ENCODE measurements at regions not wholly inside any gene's neighbourhood (a gene's known extent, or its start where the extent isn't known, plus 50 kb on each side); places are given as distances from the start of the nearest gene placed in this dataset.

GRCh38 chr18:8893221-8893620 is 187.9 kb downstream of the MTCL1 start:
- in situ Hi-C loops (cut with HindIII; ENCODE audit: extremely low pct_ligation_motif_present, low pct_unique_long_range_greater_than_20kb) = no loop called here
- H3K27me3 ChIP-seq (ENCODE audit: control insufficient read depth in 1 of 2, insufficient read depth in 2 of 2, low read length in 2 of 2) = no peaks in the 10 kb centered on the region
- no peak overlapping the region for H3K4me2 ChIP-seq (ENCODE audit: low read depth, low read length)
- no peaks in the 10 kb centered on the region for H4K20me1 ChIP-seq (ENCODE audit: insufficient read depth, low read length)
- CTCF ChIA-PET (ENCODE audit: low intra/inter-chr PET ratio, low total read pairs) = no interaction called here
- no peak overlapping the region for H3K9ac ChIP-seq (ENCODE audit: insufficient read depth, low read depth, low read length)
- no TSS peak for BruUV-seq (replicated peaks)
- DNase-seq (ENCODE audit: low spot score) = no peak
- H3K9me3 ChIP-seq (ENCODE audit: low read length) = no peaks in the 10 kb centered on the region
- 60% methylated on average over 2 of the region's 2 CpGs for WGBS (ENCODE audit: low lambda C conversion rate)
- POLR2A ChIA-PET = no interaction called here
- ATAC-seq = no peak
- no peak overlapping the region for H2AFZ ChIP-seq (ENCODE audit: low read length)
- intact Hi-C loops (cut with micrococcal nuclease; ENCODE audit: unreplicated experiment) = loop anchor here (10.0 kb wide), 1 partner anchor 1112 kb away; no protein-coding TSS in a partner anchor
- no peak for FAIRE-seq
- no peak overlapping the region for H3K27ac ChIP-seq (ENCODE audit: extremely low read length, insufficient read depth, low read length)
- H3K4me3 ChIP-seq (replicated peaks in 1 of 3; ENCODE audit: insufficient read depth in 1 of 3, low read depth in 2 of 3, low read length in 3 of 3) = no peak overlapping the region
- TF ChIP-seq NFE2L2 (IDR thresholded peaks at IDR 0.05; ENCODE audit: low read length) = no peak
- no peak for TF ChIP-seq SRSF4 (IDR thresholded peaks at IDR 0.05; ENCODE audit: low read depth, low read length, poor library complexity, severe bottlenecking)
- H3K4me1 ChIP-seq (ENCODE audit: insufficient read depth, low read length) = peaks cover 10% of the 10 kb centered on the region
- H3K36me3 ChIP-seq (replicated peaks in 1 of 2; ENCODE audit: control insufficient read depth in 1 of 2, insufficient read depth in 2 of 2, low read length in 2 of 2) = no peaks in the 10 kb centered on the region
- no peaks in the 10 kb centered on the region for H3K79me2 ChIP-seq (ENCODE audit: insufficient read depth, low read length)

- intact Hi-C loops (cut with micrococcal nuclease; ENCODE audit: unreplicated experiment) (loop anchor here (10.0 kb wide), 1 partner anchor 1111 kb away; no protein-coding TSS in a partner anchor), in situ Hi-C loops (cut with HindIII; ENCODE audit: extremely low pct_ligation_motif_present, low pct_unique_long_range_greater_than_20kb) (no loop called here)
- no peak for ATAC-seq
- Histone ChIP-seq H4K20me1 (ENCODE audit: insufficient read depth, low read length) (no peaks in the 10 kb centered on the region), H3K27ac (ENCODE audit: extremely low read length, insufficient read depth, low read length) (no peak overlapping the region), H3K4me2 (ENCODE audit: low read depth, low read length) (no peak overlapping the region), H3K9ac (ENCODE audit: insufficient read depth, low read depth, low read length) (no peak overlapping the region), H3K4me1 (ENCODE audit: insufficient read depth, low read length) (peaks cover 10% of the 10 kb centered on the region), H2AFZ (ENCODE audit: low read length) (no peak overlapping the region), H3K79me2 (ENCODE audit: insufficient read depth, low read length) (no peaks in the 10 kb centered on the region), H3K9me3 (ENCODE audit: low read length) (no peaks in the 10 kb centered on the region), H3K27me3 (ENCODE audit: control insufficient read depth in 1 of 2, insufficient read depth in 2 of 2, low read length in 2 of 2) (no peaks in the 10 kb centered on the region), H3K4me3 (replicated peaks in 1 of 3; ENCODE audit: insufficient read depth in 1 of 3, low read depth in 2 of 3, low read length in 3 of 3) (no peak overlapping the region), H3K36me3 (replicated peaks in 1 of 2; ENCODE audit: control insufficient read depth in 1 of 2, insufficient read depth in 2 of 2, low read length in 2 of 2) (no peaks in the 10 kb centered on the region)
- DNase-seq (ENCODE audit: low spot score) = no peak
- BruUV-seq (replicated peaks) = no TSS peak
- CTCF ChIA-PET (ENCODE audit: low intra/inter-chr PET ratio, low total read pairs) = no interaction called here
- POLR2A ChIA-PET = no interaction called here
- FAIRE-seq = no peak
- WGBS (ENCODE audit: low lambda C conversion rate) = 18% methylated on average over 2 of the region's 2 CpGs
- no peak for TF ChIP-seq ARID5B (CRISPR knock-in tag; IDR thresholded peaks at IDR 0.05)
- TF ChIP-seq HOMEZ (CRISPR knock-in tag; IDR thresholded peaks at IDR 0.05; ENCODE audit: low read depth) = no peak
- TF ChIP-seq ZNF510 (CRISPR knock-in tag; IDR thresholded peaks at IDR 0.05; ENCODE audit: low read depth) = no peak
- TF ChIP-seq SP140L (CRISPR knock-in tag; IDR thresholded peaks at IDR 0.05; ENCODE audit: borderline replicate concordance) = no peak
- no peak for TF ChIP-seq ZNF839 (CRISPR knock-in tag; IDR thresholded peaks at IDR 0.05; ENCODE audit: borderline replicate concordance)
- TF ChIP-seq NR2F2 (IDR thresholded peaks at IDR 0.05; ENCODE audit: borderline replicate concordance, low read depth) = no peak
- no peak for TF ChIP-seq HMG20A (CRISPR knock-in tag; IDR thresholded peaks at IDR 0.05; ENCODE audit: borderline replicate concordance)
- TF ChIP-seq CSRNP1 (CRISPR knock-in tag; IDR thresholded peaks at IDR 0.05) = no peak
- TF ChIP-seq KMT2B (CRISPR knock-in tag; IDR thresholded peaks at IDR 0.05) = no peak
- TF ChIP-seq TBL1XR1 (IDR thresholded peaks at IDR 0.05; ENCODE audit: borderline replicate concordance, low read length, partially characterized antibody) = no peak
Observed at GRCh38 chr18:8893628-8894231, 188.4 kb downstream of the MTCL1 start.
